Breast epithelium (tissue), 4 donors: ENCODE measurements at regions not wholly inside any gene's neighbourhood (a gene's known extent, or its start where the extent isn't known, plus 50 kb on each side); places are given as distances from the start of the nearest gene placed in this dataset.

Experiments used
- DNase-seq, 2 donors: peaks; one replicate each; pipeline ENCODE4 v3.0.0-alpha.2; 2019; ENCODE audit warnings: low spot score in 2 of 2
- H3K27ac ChIP-seq, 2 donors: fragments of 200-600 bp; sonication (generic) in 1 of 2; one replicate each; pipeline ENCODE4 v1.5.1; 2016 to 2019; ENCODE audit warnings: mild to moderate bottlenecking in 1 of 2
- H3K27me3 ChIP-seq, 2 donors: fragments of 200-600 bp; sonication (generic) in 1 of 2; one replicate each; pipeline versions ENCODE4 v1.5.1 to v1.6.0; 2017 to 2019; ENCODE audit warnings: control low read depth in 1 of 2, mild to moderate bottlenecking in 1 of 2
- H3K36me3 ChIP-seq: fragments of 200-600 bp; one replicate; pipeline ENCODE4 v1.5.1; 2019
- H3K4me1 ChIP-seq, 2 donors: fragments of 200-600 bp; sonication (generic); one replicate each; pipeline ENCODE4 v1.5.1; 2016 to 2019; ENCODE audit warnings: control low read depth in 1 of 2
- H3K4me3 ChIP-seq, 3 donors: fragments of 200-600 bp; sonication (generic); 1 replicate in 2 of 3; 2 replicates in 1 of 3; pipeline ENCODE4 v1.5.1; 2016 to 2019; ENCODE audit warnings: mild to moderate bottlenecking in 3 of 3, moderate library complexity in 2 of 3
- H3K9me3 ChIP-seq, 2 donors: fragments of 200-600 bp; sonication (generic) in 1 of 2; one replicate each; pipeline ENCODE4 v1.5.1; 2016 to 2019; ENCODE audit warnings: control low read depth in 1 of 2
- CTCF ChIP-seq, 3 donors: fragments of 450-650 bp; IDR thresholded peaks; one replicate each; pipeline ENCODE4 v1.5.1; 2016 to 2017; ENCODE audit warnings: antibody characterized with exemption in 3 of 3, mild to moderate bottlenecking in 3 of 3, moderate library complexity in 3 of 3
- POLR2A ChIP-seq: fragments of 450-650 bp; IDR thresholded peaks from one replicate; pipeline ENCODE4 v1.6.1; 2016; ENCODE audit warnings: antibody characterized with exemption, mild to moderate bottlenecking, moderate library complexity
- POLR2AphosphoS5 ChIP-seq, 3 donors: sonication (generic); formaldehyde crosslinking; IDR thresholded peaks; one replicate each; pipeline ENCODE4 v1.6.1; 2017; ENCODE audit warnings: antibody characterized with exemption in 3 of 3
- intact Hi-C: fragments of 100-400 bp; cut with DNase I; formaldehyde crosslinking; loops from one replicate; pipeline ENCODE4 v1.15.1; 2023; ENCODE audit warnings: low total_unique reads

- no peak overlapping the region for H3K4me3 ChIP-seq
- no peak overlapping the region for H3K27ac ChIP-seq
- peaks cover 0 to 63% of the 10 kb centered on the region in 2 donors for H3K27me3 ChIP-seq
- DNase-seq = peak in 1 of 2 donors; percentile 8
- H3K36me3 ChIP-seq = no peaks in the 10 kb centered on the region
- intact Hi-C loops = loop anchor here (1.0 kb wide), 1 partner anchor 16 kb away; no protein-coding TSS in a partner anchor
- TF ChIP-seq CTCF (IDR thresholded peaks at IDR 0.05) = no peak
- TF ChIP-seq POLR2AphosphoS5 (IDR thresholded peaks at IDR 0.05) = no peak
- no peak for TF ChIP-seq POLR2A
- no peaks in the 10 kb centered on the region for H3K9me3 ChIP-seq
- H3K4me1 ChIP-seq = no peaks in the 10 kb centered on the region
Observed at GRCh38 chr22:49307481-49307830, 520.2 kb downstream of the BRD1 start.

- no peak overlapping the region for H3K4me3 ChIP-seq
- TF ChIP-seq POLR2AphosphoS5 (IDR thresholded peaks at IDR 0.05) (no peak), POLR2A (no peak), CTCF (IDR thresholded peaks at IDR 0.05) (no peak)
- no peak overlapping the region for H3K27ac ChIP-seq
- peak; percentile 12 to 30 for DNase-seq
- peaks cover 0 to 67% of the 10 kb centered on the region in 2 donors for H3K27me3 ChIP-seq
- H3K9me3 ChIP-seq = no peaks in the 10 kb centered on the region
- no peaks in the 10 kb centered on the region for H3K4me1 ChIP-seq
- no peaks in the 10 kb centered on the region for H3K36me3 ChIP-seq
- intact Hi-C loops = loop anchor here (1.0 kb wide), 1 partner anchor 16 kb away; no protein-coding TSS in a partner anchor
Observed at GRCh38 chr22:49306632-49307480, 520.8 kb downstream of the BRD1 start.

GRCh38 chr22:49305966-49306631, 521.6 kb downstream of the BRD1 start:
- TF ChIP-seq CTCF (IDR thresholded peaks at IDR 0.05) (no peak), POLR2A (no peak), POLR2AphosphoS5 (IDR thresholded peaks at IDR 0.05) (no peak)
- Histone ChIP-seq H3K27ac (no peak overlapping the region), H3K9me3 (no peaks in the 10 kb centered on the region), H3K4me3 (no peak overlapping the region), H3K27me3 (peaks cover 0 to 74% of the 10 kb centered on the region in 2 donors), H3K4me1 (no peaks in the 10 kb centered on the region), H3K36me3 (no peaks in the 10 kb centered on the region)
- peak; percentile 6 to 22 for DNase-seq
- intact Hi-C loops = no loop called here

GRCh38 chr22:49305214-49305965, 522.3 kb downstream of the BRD1 start:
- Histone ChIP-seq H3K9me3 (no peaks in the 10 kb centered on the region), H3K4me1 (no peaks in the 10 kb centered on the region), H3K27ac (no peak overlapping the region), H3K36me3 (no peaks in the 10 kb centered on the region), H3K27me3 (peaks cover 0 to 80% of the 10 kb centered on the region in 2 donors), H3K4me3 (no peak overlapping the region)
- TF ChIP-seq POLR2AphosphoS5 (IDR thresholded peaks at IDR 0.05) = no peak
- peak; percentile 70 to 79 (median 72) for TF ChIP-seq CTCF (IDR thresholded peaks at IDR 0.05)
- peak; percentile 26 to 67 for DNase-seq
- intact Hi-C loops = no loop called here
